Stimulated activated CD4-positive, alpha-beta T cell treated with anti-CD3 and anti-CD28 coated beads, Interleukin-12 subunit alpha, Interleukin-12 subunit beta, amount 100 ng/mL, for 4 hours (primary cell): ENCODE measurements at regions not wholly inside any gene's neighbourhood (a gene's known extent, or its start where the extent isn't known, plus 50 kb on each side); places are given as distances from the start of the nearest gene placed in this dataset.
"Not testable (repeated sequence)": the region's sequence is repeated elsewhere in the genome, so short reads cannot be mapped to it uniquely, and the experiment has no call there.

Experiments
- DNase-seq: peaks from one replicate; pipeline ENCODE4 v3.0.0-alpha.2; 2020

DNA sequence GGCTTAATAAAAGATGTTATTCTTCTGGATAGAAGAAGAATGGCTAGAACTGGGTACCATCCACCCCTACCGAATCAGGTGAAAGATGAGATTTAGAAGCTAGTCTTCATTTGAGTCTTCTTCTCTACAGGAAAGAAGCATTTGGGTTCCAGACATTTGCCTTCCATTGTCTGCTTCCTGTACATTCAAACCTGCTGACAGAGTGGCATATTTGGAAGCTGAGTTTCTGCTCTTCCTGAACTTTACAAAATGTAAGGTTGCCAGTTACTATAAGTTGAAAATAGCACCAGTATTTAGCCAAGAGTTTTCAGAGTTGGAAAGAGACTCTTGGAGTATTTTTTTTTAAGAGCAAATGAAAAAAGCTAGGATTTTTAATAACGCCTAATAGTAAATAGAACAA lies 525.4 kb upstream of the TLE4 start:
- DNase-seq, result no peak

DNA sequence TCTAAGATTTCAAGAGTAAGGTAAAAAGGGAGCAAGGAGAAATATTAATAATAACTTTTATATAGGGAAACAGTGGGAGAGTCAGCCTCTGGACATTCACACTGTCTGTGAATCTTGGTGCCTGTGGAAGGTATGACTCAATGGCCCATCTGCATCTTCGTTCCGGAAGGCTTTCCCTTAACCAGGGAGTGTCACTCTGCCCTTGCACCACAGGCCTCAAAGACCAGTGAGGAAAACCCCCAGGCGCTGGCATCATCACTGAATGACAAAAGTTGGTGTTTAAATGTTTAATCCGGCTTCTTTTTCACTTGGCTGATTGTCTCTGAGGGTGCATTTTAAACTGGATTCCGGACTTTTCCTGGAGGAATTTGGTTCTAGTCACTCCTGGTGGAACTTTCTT lies 522.4 kb upstream of the TLE4 start:
- DNase-seq, result no peak

GRCh38 chr9:79053598-79053997 lies 518.2 kb upstream of the TLE4 start:
- DNase-seq, result no peak

DNA sequence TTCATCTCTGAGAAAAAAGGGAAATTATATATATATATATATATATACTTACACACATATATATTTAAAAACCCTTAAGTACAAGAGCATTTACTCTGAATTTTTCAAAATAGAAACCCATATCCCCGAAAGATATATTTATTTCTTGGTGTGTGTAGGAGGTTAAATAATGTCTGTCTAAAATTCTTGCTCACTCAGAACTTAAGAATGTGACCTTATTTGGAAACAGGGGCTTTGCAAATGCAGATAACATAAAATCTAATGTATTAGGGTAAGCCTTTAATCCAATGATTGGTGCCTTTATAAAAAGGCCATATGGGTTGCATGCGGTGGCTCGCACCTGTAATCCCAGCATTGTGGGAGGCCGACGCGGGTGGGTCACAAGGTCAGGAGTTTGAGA lies 517.3 kb upstream of the TLE4 start:
- no peak for DNase-seq

GRCh38 chr9:79056041-79056440 lies 515.7 kb upstream of the TLE4 start:
- DNase-seq, result no peak

DNA sequence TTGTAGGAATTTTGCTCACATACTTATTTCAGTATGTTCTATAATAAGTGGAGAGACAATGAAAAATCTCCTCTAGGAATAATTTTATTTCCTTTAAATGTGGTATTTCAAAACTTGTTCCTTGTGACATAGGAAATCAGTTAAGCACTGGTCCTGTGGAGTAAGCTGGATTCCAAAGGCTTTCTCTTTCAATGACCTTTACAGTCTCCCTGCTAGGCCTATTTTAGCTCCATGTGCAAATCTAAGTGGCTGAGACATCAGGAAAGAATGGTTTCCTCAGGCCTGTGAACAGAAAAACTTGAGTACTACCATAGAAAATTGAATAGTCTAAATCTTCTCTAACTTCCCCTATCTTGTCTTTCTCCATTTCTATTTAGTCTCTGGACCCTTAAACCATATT lies 514.2 kb upstream of the TLE4 start:
- DNase-seq, result no peak

GRCh38 chr9:79060766-79061165 lies 511.0 kb upstream of the TLE4 start:
- no peak for DNase-seq

DNA sequence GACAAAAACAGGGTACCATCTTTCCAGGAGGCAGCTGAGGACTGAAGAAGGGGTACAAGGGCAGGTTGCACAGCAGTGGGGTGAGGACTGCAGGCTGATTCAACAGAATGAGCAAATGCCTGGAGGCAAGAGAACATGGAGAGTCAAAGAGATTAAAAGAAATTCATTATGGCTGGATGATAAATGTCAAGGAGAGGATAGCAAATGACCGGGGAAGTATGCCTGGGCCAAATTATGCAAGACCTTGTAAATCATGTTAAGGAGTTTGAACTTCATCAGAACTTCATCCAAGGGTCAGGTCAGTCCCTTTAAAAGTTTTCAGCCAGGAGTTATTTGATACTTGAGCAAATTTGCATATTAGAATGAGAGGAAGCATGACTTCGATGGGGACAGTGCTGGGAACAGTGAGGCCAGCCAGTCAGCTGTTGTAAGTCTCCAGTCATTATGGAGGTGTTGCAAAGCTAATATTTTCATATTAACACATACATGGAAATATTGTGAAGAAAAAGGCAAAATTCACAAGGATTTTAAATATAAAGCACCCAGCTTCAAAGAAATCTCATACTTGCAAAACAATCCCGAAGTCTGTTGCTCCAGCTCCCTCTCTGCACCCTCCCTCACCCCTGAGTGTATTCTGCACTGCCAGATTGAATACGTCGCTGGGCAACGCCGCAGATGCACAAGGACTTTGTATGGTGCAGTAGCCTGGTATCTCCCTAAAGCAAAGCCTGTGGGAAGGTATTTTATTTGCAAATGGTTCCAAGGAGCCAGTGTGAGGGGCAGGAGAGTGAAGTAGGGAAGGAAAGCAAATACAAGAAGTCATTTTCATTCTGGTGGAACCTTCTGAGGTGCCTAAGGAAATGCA lies 509.8 kb upstream of the TLE4 start:
- no peak for DNase-seq

DNA sequence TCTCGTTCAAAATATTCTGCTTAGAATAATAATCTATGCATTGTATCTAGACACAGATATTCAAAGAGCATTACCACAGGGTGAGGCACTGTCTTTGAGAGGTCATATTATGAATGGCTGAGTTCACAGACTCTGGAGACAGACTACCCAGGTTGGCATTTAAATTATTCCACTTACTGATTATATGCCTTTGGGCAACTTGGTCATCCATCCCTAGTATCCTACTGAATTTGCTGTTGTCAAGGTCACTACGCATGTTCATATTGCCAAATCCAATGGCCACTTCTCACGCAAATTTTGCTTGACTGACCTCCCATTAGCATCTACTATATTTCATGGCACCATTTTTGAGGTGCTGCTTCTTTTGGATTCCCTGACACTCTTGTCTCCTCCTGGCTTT lies 498.6 kb upstream of the TLE4 start:
- DNase-seq, result no peak

DNA sequence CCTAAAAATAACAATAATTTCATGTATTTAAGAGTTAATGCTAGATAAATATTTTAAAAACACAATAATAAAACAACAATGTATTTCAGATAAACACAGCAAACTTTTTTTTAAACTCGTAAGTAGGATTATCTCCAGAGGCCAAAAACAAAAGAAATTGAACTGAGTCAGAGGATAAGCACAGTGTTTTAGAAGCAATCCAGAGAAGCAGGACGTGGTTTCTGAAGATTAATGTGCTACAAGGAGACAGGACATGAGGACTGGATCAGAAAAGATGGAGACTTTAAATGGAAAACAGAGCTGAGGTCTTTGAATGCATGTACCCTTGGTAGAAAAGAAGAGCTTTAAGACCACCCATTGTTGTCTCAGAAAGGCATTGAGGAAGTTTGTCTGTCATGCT lies 491.2 kb upstream of the TLE4 start:
- no peak for DNase-seq

- no peak for DNase-seq
Observed at GRCh38 chr9:79083621-79084020, 488.1 kb upstream of the TLE4 start.

DNA sequence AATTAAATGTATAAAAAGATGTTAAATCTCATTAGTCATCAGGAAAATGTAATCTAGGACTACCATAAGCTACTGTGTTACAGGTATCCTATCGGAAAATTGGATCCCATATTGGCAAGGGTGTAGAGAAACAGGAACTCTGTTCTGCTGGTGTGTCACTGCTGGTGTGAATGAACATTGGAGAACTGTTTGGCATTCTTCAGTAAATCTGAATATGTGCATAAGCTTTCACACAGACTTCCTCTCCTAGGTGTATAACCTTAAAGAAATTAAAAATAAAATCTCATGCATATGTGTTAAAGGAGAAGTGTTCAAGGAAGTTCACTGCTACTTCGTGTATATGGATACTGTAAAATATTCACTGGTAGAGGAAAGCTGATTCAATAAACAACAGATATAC lies 484.6 kb upstream of the TLE4 start:
- DNase-seq, result no peak

DNA sequence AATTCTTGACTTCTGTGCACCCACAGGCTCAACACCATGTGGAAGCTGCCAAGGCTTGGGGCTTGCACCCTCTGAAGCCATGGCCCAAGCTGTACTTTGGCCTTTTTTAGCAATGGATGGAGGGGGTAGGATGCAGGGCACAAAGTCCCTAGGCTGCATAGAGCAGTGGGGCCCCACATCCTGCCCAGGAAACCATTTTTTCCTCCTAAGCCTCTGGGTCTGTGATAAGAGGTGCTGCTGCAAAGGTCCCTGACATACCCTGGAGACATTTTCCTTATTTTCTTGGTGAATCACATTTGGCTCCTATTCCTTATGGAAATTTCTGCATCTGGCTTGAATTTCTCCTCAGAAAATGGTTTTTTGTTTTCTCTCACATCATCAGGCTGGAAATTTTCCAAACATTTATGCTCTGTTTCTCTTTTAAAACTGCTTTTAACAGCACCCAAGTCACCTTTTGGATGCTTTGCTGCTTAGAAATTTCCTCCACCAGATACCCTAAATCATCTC lies 482.7 kb upstream of the TLE4 start:
- no peak for DNase-seq

- not testable (repeated sequence) for DNase-seq
Observed at GRCh38 chr9:79089851-79090250, 481.9 kb upstream of the TLE4 start.

DNA sequence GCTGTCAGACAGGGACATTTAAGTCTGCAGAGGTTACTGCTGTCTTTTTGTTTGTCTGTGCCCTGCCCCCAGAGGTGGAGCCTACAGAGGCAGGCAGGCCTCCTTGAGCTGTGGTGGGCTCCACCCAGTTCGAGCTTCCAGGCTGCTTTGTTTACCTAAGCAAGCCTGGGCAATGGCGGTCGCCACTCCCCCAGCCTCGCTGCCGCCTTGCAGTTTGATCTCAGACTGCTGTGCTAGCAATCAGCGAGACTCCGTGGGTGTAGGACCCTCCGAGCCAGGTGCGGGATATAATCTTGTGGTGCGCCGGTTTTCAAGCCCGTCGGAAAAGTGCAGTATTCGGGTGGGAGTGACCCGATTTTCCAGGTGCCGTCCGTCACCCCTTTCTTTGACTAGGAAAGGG lies 468.5 kb upstream of the TLE4 start:
- DNase-seq, result not testable (repeated sequence)

DNA sequence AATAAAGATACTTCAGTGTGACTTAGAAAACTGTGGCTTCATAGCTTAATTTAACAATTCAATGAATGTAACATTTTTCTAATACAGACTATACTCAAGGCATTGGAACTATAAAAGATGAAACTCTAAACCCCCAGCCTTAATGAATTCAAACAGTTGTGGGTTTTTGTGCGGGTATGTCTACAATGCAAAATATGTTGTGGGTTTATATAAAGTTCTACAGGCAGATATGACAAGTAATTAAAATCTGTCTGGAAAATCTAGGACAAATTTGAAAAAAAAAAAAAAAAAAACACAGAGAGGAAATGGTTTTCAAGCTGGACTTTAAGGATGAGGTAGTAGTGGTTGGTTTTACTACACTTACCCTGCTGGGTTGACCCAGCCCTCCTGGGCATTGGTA lies 467.5 kb upstream of the TLE4 start:
- no peak for DNase-seq

GRCh38 chr9:79104951-79105350 lies 466.8 kb upstream of the TLE4 start:
- no peak for DNase-seq

GRCh38 chr9:79107911-79108676 lies 463.7 kb upstream of the TLE4 start:
- no peak for DNase-seq

DNA sequence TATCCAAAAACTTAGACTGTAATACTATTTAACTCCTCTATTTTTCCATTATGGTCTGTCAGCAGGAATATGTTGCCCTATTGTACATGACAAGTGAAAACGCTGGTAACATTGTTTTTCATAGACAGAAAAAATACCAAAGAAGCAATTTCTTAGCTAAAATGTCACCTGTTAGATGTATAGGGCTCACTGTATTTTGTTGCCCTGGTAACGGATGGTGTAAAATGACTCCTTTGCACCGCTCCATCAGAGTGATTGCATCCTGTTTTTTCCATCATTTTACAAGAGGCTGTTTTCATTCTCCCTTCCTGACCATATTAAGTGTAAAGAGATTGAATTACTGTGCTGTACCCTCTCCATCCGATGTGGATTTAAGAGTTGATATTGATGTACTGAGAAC lies 460.1 kb upstream of the TLE4 start:
- DNase-seq, result no peak

GRCh38 chr9:79115176-79115575 lies 456.6 kb upstream of the TLE4 start:
- no peak for DNase-seq

DNA sequence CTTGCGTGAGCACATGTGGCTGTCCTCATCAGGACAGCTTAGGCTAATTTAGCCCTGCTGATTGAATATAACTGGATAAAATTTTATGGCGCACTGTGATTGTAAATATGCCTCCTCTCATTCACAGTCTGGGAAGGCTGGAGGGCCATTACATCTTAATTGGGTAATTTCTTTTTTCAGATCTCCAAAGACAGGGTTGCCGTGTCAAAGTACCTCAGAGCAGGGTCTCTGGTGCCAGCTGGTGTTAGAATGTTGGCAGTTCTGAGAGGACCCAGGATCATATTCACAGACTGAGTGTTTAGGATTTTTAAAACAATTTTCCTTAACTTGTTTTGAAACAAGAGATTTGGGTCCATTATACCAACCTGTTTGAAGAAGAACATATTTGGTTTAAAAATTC lies 455.7 kb upstream of the TLE4 start:
- no peak for DNase-seq

- DNase-seq, result no peak
Observed at GRCh38 chr9:79116709-79117108, 455.1 kb upstream of the TLE4 start.

DNA sequence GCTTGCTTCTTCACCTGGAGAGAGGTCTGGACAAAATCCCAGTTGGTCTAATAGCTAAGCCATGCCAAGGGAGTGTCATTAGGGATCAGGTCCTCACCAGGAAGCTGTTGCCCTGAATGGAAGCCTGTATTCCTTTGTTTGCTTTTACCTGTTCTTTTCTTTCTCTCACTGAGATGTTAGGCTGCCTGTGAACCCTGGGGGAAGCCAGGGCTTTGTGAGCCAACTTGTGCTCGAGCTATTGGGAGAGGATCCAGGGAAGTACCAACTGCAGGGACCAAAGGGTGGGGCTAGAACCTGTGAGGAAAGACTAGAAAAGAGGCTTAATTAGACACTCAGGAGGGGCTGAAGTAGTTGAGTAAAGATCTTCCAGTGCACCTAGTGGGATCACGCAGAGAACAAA lies 451.2 kb upstream of the TLE4 start:
- DNase-seq, result no peak

DNA sequence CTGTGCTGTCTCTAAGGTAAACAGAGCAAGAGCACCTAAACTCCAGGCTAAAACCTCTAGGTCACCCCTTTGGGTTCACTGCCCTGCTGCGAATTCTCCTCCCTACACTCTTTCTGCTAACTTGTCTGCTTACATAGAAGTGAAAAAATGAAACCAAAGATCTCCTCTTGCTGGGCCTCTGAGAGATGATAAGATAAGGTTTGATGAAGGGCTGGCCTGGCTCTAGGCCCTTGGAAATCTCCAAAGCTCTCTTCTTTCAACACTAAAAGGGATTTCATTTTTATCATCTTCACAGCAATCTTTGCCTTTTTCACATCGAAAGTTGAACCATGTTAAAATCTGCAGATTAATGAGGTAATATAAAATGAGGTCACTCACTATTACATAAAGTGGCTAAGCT lies 450.8 kb upstream of the TLE4 start:
- DNase-seq, result no peak
